NCI-H146 (cell line): ENCODE measurements at regions not wholly inside any gene's neighbourhood (a gene's known extent, or its start where the extent isn't known, plus 50 kb on each side); places are given as distances from the start of the nearest gene placed in this dataset.

Experiments
- DNase-seq: peaks from one replicate; lab custom pipeline; 2025; lab: John Stamatoyannopoulos, UW

DNA sequence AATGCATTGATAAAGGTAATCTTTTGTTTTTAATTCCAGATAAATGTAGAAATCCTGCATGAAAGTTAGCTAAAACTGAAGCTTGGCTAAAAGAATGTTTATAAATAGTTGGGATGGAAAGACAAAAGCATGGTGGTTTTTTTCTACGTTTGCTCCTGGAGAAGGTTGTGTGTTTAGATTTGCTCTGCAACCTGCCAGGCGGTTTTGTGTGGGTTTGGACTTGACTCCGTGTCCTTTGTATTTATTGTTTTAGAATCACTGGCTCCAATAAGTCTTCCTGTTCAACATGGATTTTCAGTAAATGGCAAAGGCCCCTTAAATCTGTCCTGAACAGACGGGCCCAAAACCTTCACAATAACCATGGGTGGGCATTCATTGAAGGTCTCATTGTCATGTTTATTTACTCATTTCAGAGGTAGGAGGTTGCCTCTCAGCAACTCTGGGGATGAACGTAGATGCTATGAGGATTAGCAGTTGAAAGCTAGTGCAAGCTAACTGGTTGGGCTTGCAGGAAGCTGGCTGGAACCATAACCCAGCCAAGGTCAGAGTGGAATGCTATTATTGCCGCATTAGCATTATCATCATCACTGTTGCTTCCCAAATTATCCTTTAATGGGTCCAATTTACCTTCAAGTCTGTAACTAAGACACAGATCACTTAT, 60.6 kb upstream of the ADAMTS9 start:
- DNase-seq, result no peak

DNA sequence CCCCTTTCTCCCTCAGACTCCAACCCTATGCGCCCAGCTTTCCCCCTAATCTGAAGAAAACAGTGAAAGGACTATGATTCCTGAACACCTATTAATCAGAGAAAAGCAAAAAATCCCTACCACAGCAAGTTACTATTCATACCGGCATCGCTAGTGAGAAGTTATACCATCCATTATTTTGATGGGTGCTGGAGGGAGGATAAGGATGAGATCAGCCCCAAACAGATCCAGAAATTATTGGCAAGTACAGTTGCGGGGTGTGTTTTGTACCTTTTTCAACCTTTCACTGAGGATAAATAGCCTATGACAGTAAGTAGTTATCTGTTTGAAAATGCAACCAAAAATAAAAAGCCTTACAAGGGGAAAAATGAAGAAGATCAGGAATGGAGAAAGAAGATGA, 59.9 kb upstream of the ADAMTS9 start:
- no peak for DNase-seq

DNA sequence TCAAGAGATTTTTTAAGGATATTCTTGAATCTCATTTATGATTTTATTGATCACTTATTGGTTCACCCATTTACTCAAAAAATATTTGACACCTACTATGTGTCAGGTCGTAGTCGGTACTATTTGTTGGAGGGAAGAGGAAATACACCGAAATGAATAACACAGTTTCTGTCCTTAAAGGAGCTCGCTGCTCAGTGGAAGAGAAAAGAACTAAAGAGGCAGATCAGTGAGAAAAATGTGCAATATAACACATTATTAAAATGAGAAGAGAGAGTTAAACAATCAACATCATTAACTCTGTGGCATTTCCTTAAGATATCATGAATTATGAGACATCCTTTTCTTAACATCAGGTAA, 56.1 kb upstream of the ADAMTS9 start:
- no peak for DNase-seq

DNA sequence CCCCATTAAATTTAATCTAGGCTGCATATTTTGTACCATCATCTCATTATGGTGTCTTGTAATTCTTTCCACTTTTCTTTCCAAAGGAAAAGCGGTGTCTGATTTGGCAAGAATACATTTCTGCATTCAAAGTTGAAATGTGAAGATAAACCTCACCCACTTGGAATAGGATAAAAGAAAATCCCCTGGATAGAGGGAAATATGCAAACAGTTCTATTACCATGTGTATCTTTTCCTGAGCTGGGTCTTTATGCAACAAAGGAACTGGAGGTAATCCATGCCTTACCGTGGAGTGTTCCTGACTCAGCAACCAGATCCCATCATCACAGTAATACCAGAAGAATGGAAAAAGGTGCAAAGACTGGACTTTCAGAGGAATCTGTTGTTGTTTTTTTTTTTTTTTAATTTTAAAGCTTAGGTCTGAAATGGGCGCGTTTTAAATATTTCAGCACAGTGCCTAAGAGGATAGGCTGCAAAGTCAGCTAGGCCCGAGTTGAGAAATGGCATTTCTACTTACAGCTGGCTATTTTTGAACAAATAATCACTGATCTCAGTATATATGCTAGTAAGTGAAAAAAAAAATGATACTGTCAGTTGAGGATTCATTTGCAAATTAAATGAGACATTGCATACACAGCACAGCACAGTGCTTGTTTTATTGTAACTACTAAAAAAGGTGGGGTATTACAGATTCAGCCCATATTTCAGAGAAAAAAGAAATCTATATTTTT, 55.5 kb upstream of the ADAMTS9 start:
- DNase-seq, result no peak

DNA sequence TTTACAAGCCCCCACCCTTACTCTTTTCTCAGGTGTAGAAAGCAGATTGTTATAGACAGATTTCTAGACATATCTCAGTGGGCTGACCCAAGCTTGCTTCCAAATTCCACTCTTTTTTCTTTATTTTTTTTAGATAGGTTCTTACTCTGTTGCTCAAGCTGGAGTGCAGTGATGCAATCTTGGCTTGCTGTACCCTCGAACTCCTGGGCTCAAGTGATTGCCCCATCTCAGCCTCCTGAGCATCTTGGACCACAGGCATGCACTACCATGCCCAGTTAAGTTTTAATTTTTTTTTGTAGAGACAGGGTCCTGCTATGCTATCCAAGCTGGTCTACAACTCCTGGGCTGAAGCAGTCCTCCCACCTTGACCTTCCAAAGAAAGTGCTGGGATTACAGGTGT, 53.5 kb upstream of the ADAMTS9 start:
- DNase-seq, result no peak

DNA sequence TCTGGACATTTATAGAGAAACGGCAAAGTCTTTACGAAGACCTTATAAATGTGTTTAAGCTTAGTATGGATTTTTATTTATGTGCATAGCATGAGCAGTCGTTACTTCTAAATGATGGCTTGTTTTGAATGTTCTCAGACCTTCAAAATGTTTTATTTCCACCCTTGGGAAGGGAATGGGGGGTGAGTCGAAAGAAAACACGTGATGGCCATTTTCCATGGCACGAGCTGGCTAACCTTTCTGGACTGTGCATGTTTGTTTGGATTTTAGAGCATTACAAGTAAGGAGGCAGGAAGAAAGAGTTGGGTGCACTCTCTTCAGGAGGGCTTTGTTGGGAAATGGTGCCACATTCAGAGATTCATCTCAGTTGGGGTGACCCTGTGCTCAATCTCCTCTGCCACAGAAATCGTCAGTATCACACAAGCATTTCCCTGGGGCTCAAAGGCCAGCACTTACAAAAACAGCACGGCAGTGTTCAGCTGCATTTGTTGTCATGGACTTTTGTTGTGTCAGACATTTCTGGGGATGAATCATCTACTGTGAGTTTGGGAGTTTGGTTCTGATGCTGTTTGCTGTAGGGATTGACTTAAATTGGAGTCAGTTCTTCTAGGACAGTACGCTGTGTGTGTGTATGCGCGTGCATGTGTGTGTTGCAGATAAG, 52.3 kb upstream of the ADAMTS9 start:
- no peak for DNase-seq
